NCI-H82 treated with DMSO at 0.1 percent for 48 hours (cell line): ENCODE measurements at regions not wholly inside any gene's neighbourhood (a gene's known extent, or its start where the extent isn't known, plus 50 kb on each side); places are given as distances from the start of the nearest gene placed in this dataset.

ENCODE experiments used
- DNase-seq: peaks from one replicate; lab custom pipeline; 2025; ENCODE audit not compliant: unreplicated experiment; lab: John Stamatoyannopoulos, UW

GRCh38 chr2:3005859-3006501 is 371.6 kb downstream of the EIPR1 start:
- no peak for DNase-seq

- DNase-seq = peak; percentile 54
Observed at GRCh38 chr2:3001615-3002560, 375.7 kb downstream of the EIPR1 start.

GRCh38 chr2:3000968-3001367 is 376.6 kb downstream of the EIPR1 start:
- DNase-seq = no peak

GRCh38 chr2:3000125-3000524 is 377.5 kb downstream of the EIPR1 start:
- DNase-seq = no peak

GRCh38 chr2:2998971-2999370 is 378.6 kb downstream of the EIPR1 start:
- no peak for DNase-seq

- peak; percentile 83 for DNase-seq
Observed at GRCh38 chr2:2993172-2993692, 384.4 kb downstream of the EIPR1 start.

GRCh38 chr2:2992634-2993033 is 385.0 kb downstream of the EIPR1 start:
- DNase-seq = peak; percentile 70

GRCh38 chr2:2985020-2985419 is 392.6 kb downstream of the EIPR1 start:
- no peak for DNase-seq

GRCh38 chr2:2981000-2981399 is 396.6 kb downstream of the EIPR1 start:
- no peak for DNase-seq

- DNase-seq = no peak
Observed at GRCh38 chr2:2974982-2975381, 402.6 kb downstream of the EIPR1 start.

GRCh38 chr2:2960441-2961133 is 417.0 kb downstream of the EIPR1 start:
- DNase-seq = no peak

- no peak for DNase-seq
Observed at GRCh38 chr2:2950403-2950952, 427.1 kb downstream of the EIPR1 start.

- DNase-seq = no peak
Observed at GRCh38 chr2:2947406-2947805, 430.2 kb downstream of the EIPR1 start.

- DNase-seq = no peak
Observed at GRCh38 chr2:2942906-2943305, 434.7 kb downstream of the EIPR1 start.

- no peak for DNase-seq
Observed at GRCh38 chr2:2942225-2942624, 435.4 kb downstream of the EIPR1 start.

- DNase-seq = no peak
Observed at GRCh38 chr2:2941205-2941604, 436.4 kb downstream of the EIPR1 start.

GRCh38 chr2:2940702-2941101 is 436.9 kb downstream of the EIPR1 start:
- no peak for DNase-seq

- no peak for DNase-seq
Observed at GRCh38 chr2:2940061-2940460, 437.6 kb downstream of the EIPR1 start.

- DNase-seq = no peak
Observed at GRCh38 chr2:2939078-2939795, 438.4 kb downstream of the EIPR1 start.

- DNase-seq = no peak
Observed at GRCh38 chr2:2938481-2938880, 439.1 kb downstream of the EIPR1 start.
